ENCODE measurements at regions not wholly inside any gene's neighbourhood (a gene's known extent, or its start where the extent isn't known, plus 50 kb on each side); places are given as distances from the start of the nearest gene placed in this dataset.

- in situ Hi-C loops (cut with HindIII; ENCODE audit: low pct_unique_long_range_greater_than_20kb, low sequenced_read_pairs): no loop called here
- no peak for DNase-seq (ENCODE audit: low read depth in 1 of 2, low spot score in 1 of 2)
- TF ChIP-seq JUND (IDR thresholded peaks at IDR 0.05; ENCODE audit: low read depth): no peak
Observed at GRCh38 chr9:113794721-113795120, 81.4 kb upstream of the ZNF618 start.

DNA sequence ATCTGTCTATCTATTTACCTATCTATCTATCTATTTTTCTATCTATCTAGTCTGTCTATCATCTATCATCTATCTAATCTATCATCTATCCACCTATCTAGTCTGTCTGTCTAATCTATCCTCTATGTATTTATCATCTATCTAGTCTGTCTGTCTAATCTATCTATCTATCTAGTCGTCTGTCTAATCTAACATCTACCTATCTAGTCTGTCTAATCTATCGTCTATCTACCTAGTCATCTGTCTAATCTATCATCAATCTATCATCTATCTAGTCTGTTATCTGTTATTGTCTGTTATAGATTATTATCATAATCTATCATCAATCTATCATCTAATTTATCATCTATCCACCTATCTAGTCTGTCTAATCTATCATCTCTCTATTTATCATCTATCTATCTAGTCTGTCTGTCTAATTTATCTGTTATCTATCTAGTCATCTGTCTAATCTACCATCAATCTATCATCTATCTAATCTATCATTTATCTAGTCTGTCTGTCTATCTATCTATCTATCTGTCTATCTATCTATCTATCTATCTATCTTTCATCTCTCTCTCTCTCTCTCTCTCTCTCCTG is 80.2 kb upstream of the ZNF618 start:
- no peak for TF ChIP-seq JUND (IDR thresholded peaks at IDR 0.05; ENCODE audit: low read depth)
- no peak for DNase-seq (ENCODE audit: low read depth in 1 of 2, low spot score in 1 of 2)
- in situ Hi-C loops (cut with HindIII; ENCODE audit: low pct_unique_long_range_greater_than_20kb, low sequenced_read_pairs): no loop called here

- no peak for TF ChIP-seq JUND (IDR thresholded peaks at IDR 0.05; ENCODE audit: low read depth)
- in situ Hi-C loops (cut with HindIII; ENCODE audit: low pct_unique_long_range_greater_than_20kb, low sequenced_read_pairs): no loop called here
- DNase-seq (ENCODE audit: low read depth in 1 of 2, low spot score in 1 of 2): no peak
Observed at GRCh38 chr9:113796646-113797426, 79.3 kb upstream of the ZNF618 start.

- in situ Hi-C loops (cut with HindIII; ENCODE audit: low pct_unique_long_range_greater_than_20kb, low sequenced_read_pairs): no loop called here
- TF ChIP-seq JUND (IDR thresholded peaks at IDR 0.05; ENCODE audit: low read depth): no peak
- DNase-seq (ENCODE audit: low read depth in 1 of 2, low spot score in 1 of 2): no peak
Observed at GRCh38 chr9:113798062-113799030, 77.8 kb upstream of the ZNF618 start.

GRCh38 chr9:113800276-113800675 is 75.8 kb upstream of the ZNF618 start:
- DNase-seq (ENCODE audit: low read depth in 1 of 2, low spot score in 1 of 2): no peak
- in situ Hi-C loops (cut with HindIII; ENCODE audit: low pct_unique_long_range_greater_than_20kb, low sequenced_read_pairs): no loop called here
- no peak for TF ChIP-seq JUND (IDR thresholded peaks at IDR 0.05; ENCODE audit: low read depth)

GRCh38 chr9:113803811-113804589 is 72.1 kb upstream of the ZNF618 start:
- no peak for DNase-seq (ENCODE audit: low read depth in 1 of 2, low spot score in 1 of 2)
- in situ Hi-C loops (cut with HindIII; ENCODE audit: low pct_unique_long_range_greater_than_20kb, low sequenced_read_pairs): no loop called here
- no peak for TF ChIP-seq JUND (IDR thresholded peaks at IDR 0.05; ENCODE audit: low read depth)

- in situ Hi-C loops (cut with HindIII; ENCODE audit: low pct_unique_long_range_greater_than_20kb, low sequenced_read_pairs): no loop called here
- no peak for DNase-seq (ENCODE audit: low read depth in 1 of 2, low spot score in 1 of 2)
- TF ChIP-seq JUND (IDR thresholded peaks at IDR 0.05; ENCODE audit: low read depth): no peak
Observed at GRCh38 chr9:113805486-113806132, 70.5 kb upstream of the ZNF618 start.

DNA sequence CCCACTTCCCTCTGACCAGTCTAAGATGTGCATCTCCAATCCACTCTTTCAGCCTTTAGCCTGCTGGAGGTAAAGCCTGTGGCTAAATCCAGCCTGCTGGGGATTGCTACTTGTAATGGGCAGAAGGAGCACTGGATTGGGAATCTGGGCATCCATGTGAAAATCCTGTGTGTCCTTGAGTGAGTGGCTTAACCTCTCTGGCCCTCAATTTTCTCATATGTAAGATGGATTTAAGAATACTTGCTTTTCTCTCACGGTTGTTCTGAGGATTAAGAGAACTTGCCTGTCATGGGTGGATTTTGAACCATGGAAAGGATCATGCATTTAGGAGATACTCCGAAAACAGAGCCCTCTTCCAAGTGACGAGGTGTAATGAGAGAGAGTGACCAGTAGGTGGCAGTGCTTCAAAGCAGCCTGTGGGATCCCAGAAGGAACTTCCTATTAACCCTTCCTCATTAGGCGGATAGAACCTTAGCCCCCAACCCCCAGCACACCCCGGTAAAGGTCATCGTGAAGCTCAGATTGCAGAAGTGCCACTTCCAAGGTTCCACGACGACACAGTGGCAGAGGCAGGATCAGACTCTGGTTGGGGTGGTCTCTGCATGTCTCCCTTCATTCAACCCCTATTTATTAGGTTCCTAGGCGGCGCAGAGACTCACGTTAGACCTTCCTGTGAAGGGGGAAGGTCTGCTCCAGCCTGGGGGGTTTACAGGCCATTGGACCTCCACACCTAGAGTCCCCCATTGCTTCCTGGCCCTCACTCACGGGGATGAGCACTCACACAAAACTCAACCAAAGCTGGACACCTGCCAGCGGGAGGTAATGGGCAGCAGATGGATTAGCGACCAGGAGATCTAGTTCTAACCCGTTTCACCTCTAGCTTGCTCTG is 68.7 kb upstream of the ZNF618 start:
- no peak for TF ChIP-seq JUND (IDR thresholded peaks at IDR 0.05; ENCODE audit: low read depth)
- in situ Hi-C loops (cut with HindIII; ENCODE audit: low pct_unique_long_range_greater_than_20kb, low sequenced_read_pairs): no loop called here
- peak; percentile 71 to 75 for DNase-seq (ENCODE audit: low read depth in 1 of 2, low spot score in 1 of 2)

DNA sequence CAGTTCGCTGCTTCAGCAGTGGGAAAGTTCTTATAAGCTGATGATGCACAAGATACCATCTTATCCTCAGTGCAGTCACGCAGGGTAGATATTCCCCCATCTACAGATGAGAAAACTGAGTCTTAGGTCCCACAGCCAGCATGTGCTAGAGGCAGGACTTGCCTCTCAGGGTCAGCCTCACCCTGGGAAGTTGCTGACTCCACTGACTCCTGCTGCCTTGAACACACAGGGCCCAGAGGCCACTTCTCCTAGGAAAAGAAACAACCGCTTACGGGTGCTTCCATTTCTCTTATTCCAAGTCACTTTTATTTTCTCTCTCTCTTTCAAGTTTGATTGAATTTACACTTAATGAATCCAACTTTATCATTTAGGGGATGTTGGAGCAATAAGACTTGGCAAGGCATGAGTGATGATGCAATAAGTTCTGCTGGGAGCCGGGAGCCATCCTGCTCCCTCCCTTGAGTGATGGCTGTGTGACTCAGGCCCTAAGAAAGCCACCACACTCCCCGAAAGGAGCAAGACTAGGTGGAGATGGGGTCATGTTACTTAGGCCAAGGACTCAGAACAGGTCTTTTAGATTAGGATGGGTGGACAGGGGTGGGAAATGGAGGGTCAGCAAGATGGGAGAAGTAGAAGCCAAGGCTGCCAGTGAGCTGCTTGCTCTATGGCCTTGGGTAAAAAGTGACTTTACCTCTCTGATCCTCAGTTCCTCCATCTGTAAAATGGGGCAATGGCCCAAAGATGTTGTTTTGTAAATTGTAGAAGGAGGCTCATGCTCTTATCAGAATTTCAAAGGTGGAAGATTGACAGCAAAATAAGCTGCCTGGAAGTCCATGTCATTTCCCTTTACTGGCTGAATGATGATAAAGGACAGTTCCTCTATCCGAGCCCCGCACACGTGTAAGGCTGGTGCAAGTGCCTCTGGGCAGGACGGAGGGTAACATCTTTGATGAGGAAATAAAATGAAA is 67.4 kb upstream of the ZNF618 start:
- in situ Hi-C loops (cut with HindIII; ENCODE audit: low pct_unique_long_range_greater_than_20kb, low sequenced_read_pairs): no loop called here
- no peak for TF ChIP-seq JUND (IDR thresholded peaks at IDR 0.05; ENCODE audit: low read depth)
- DNase-seq (ENCODE audit: low read depth in 1 of 2, low spot score in 1 of 2): peak in 1 of 2 experiments; percentile 21

GRCh38 chr9:113817171-113817570 is 58.9 kb upstream of the ZNF618 start:
- in situ Hi-C loops (cut with HindIII; ENCODE audit: low pct_unique_long_range_greater_than_20kb, low sequenced_read_pairs): no loop called here
- no peak for DNase-seq (ENCODE audit: low read depth in 1 of 2, low spot score in 1 of 2)
- no peak for TF ChIP-seq JUND (IDR thresholded peaks at IDR 0.05; ENCODE audit: low read depth)
